H1 (cell line): ENCODE measurements at regions not wholly inside any gene's neighbourhood (a gene's known extent, or its start where the extent isn't known, plus 50 kb on each side); places are given as distances from the start of the nearest gene placed in this dataset.

Source experiments
- RAD21 ChIP-seq, 2 experiments: IDR thresholded peaks in 1 of 2; conservative IDR thresholded peaks in 1 of 2; 2 replicates each; pipeline ENCODE4 v1.6.1; 2011; ENCODE audit warnings: low read depth in 2 of 2, low read length in 2 of 2, improper control_type of control experiment in 1 of 2, inconsistent platforms in 1 of 2, mild to moderate bottlenecking in 1 of 2, moderate library complexity in 1 of 2
- RXRA ChIP-seq: IDR thresholded peaks from 2 replicates; pipeline ENCODE4 v1.6.1; 2011; ENCODE audit warnings: low read depth, mild to moderate bottlenecking, low read length, moderate library complexity; ENCODE audit not compliant: insufficient read depth
- SIRT6 ChIP-seq: IDR thresholded peaks from one replicate; pipeline ENCODE4 v1.7.1; 2012; ENCODE audit warnings: low read length, inconsistent platforms

GRCh38 chr11:93940395-93940794 is 80.8 kb upstream of the HEPHL1 start:
- no peak for TF ChIP-seq RXRA
- TF ChIP-seq SIRT6: no peak
- no peak for TF ChIP-seq RAD21 (IDR thresholded peaks at IDR 0.05 in 1 of 2, conservative IDR thresholded peaks at IDR 0.05 in 1 of 2; ENCODE audit: low read depth in 2 of 2, low read length in 2 of 2)
